GM19463 (cell line): ENCODE measurements at regions not wholly inside any gene's neighbourhood (a gene's known extent, or its start where the extent isn't known, plus 50 kb on each side); places are given as distances from the start of the nearest gene placed in this dataset.
A peak's percentile ranks its signal among the peaks of the same experiment; 100 is the strongest.

Experiments used
- ATAC-seq: cut with Tn5 transposase; IDR thresholded peaks from one replicate; pipeline ENCODE4 v1.9.1; 2021; ENCODE audit warnings: mild to moderate bottlenecking, moderate library complexity; ENCODE audit not compliant: unreplicated experiment

GRCh38 chr5:44868541-44868940 is 59.8 kb downstream of the MRPS30 start:
- ATAC-seq, result no peak

- no peak for ATAC-seq
Measured at GRCh38 chr5:44869928-44870327, 61.2 kb downstream of the MRPS30 start.

DNA sequence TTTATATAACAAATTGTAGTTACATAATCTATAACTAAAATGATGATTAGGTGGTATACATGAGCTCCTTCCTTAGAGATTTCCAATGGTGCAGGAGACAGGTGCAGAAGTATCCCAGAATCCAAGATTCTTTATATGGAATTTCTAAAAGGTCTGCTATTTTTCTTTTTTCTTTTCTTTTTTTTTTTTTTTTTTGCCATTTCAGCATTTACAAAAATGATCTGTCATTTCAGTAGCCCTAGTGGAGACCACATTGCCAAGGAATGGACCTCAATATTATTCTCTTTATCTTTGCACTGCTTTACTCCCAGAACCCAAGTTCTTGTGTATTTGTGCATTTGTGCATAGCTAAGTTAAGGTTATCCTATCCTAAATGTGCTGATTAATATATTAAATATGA is 61.7 kb downstream of the MRPS30 start:
- no peak for ATAC-seq

DNA sequence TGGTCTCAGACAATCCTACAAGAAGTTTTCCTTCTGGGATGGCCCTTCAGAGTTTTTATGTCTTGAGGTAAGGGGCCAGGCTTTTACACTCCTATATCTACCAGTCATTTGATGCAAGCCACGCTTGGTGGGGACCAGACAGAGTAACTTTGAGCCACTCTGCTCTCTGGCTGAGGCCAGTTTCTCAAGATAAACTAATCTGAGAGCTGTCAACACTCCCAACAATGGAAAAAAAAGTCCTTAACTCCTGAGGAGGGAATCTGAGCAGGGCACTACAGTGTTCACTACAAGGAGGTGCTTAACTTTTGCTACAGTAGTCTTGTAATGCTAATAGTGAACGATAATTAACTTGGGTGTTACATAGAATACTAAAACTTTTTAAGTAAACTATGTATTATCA is 62.7 kb downstream of the MRPS30 start:
- no peak for ATAC-seq

GRCh38 chr5:44875661-44876605 is 67.2 kb downstream of the MRPS30 start:
- ATAC-seq, result peak; percentile 98

- ATAC-seq, result no peak
Measured at GRCh38 chr5:44881266-44881665, 72.5 kb downstream of the MRPS30 start.

- ATAC-seq, result no peak
Measured at GRCh38 chr5:44884036-44884435, 75.3 kb downstream of the MRPS30 start.

DNA sequence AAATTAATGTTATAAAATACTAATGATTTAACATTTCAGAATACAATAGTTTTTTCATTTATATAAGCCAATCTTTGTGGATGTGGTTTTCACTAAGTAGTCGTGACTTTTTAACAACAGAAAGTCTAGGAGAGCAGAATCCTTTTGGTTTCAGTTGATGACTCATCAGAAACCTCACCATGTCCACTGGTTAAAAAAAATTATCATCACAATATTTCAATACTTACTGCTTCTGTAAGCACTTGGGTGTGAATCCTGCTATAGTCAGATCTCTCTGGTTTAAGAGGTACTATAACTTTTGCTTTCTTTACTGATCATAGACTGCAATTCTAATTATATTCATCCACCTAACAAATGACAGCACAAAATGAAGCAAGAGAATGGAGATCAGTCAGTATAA is 77.2 kb downstream of the MRPS30 start:
- peak; percentile 86 for ATAC-seq

DNA sequence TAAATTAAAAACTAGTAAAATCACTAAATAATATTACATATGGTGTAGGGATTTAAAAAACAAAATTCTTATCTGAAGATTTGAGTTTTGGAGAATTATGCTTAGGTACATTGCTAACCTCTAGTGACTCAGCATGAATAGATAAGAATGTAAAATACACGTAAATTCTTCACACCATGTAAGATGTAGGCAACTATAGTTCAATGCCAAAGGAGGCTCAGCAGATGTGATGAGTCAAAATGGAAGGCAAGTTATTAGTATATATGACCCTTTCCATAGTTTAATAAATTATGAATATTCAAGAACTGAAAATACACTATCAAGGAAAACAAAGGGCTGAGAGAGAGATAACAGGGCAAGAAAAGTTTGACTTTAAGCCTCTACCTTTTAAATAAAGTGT is 79.0 kb downstream of the MRPS30 start:
- ATAC-seq, result peak; percentile 56

DNA sequence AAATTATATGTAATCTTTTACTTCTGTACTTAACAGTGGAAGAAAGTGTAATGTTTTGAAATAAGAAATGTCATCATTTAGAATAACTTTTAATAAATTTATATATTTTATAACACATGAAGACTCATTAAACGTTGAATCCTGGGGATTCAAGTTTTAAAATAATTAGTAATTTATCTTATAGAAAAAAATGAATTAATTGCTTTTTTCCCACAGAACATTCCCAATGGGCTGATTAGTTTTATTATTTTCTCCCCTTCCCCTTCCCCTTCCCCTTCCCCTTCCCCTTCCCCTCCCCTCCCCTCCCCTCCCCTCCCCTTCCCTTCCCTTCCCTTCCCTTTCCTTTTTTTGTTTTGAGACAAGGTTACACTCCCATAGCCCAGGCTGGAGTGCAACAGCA is 79.7 kb downstream of the MRPS30 start:
- no peak for ATAC-seq

DNA sequence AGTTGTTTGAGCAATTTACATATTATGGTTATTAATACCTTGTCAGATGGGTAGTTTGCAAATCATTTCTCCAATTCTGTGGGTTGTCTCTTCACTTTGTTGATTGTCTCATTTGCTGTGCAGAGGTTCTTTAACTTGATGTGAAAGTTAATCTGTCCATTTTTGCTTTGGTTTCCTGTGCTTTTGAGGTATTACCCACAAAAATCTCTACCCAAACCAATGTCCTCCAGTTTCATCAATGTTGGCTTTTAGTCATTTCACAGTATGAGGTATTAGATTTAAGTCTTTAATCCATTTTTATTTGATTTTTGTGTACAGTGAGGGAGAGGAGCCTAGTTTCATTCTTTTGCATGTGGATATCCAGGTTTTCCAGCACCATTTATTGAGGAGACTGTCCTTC is 82.4 kb downstream of the MRPS30 start:
- no peak for ATAC-seq

GRCh38 chr5:44900273-44900954 is 91.7 kb downstream of the MRPS30 start:
- ATAC-seq, result no peak

DNA sequence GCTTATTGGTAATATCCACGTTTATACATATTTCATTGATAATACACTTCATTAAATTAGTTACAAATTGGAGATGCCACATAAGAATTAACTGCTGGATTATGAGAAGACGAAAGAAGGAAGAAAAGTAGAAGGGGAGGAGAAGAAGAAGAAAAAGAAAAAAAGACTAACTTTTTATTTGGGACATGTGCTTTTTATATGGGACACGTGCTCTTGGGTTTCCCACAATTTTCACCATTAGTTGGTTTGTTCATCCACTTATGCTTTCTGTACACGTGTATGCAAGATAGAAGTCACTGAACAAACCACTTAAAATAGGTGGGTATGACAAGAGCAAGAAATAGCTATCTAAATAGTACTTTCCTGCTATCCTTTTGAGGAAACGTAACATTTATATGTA is 98.6 kb downstream of the MRPS30 start:
- no peak for ATAC-seq

GRCh38 chr5:44909004-44909403 is 100.3 kb downstream of the MRPS30 start:
- no peak for ATAC-seq

- ATAC-seq, result no peak
Measured at GRCh38 chr5:44911501-44911900, 102.8 kb downstream of the MRPS30 start.

GRCh38 chr5:44914221-44914620 is 105.5 kb downstream of the MRPS30 start:
- ATAC-seq, result no peak

DNA sequence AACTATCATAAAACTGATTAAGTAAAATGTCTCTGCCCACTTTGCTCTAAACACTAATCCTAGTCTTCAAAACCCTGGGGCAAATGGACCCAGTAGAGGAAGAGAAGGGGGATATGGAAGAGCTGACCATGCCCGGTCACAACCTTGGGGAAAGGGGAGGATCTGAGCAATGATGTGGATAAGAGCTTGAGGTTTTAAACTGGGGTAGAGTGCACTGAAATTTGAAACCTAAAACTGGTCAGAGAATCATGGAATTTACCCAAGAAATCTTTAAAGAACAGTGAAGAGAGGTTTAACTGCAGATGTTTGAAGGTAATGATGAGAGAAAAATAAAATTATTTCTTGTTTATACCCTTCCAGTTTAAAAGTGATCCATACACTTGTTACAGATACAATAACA is 110.8 kb downstream of the MRPS30 start:
- no peak for ATAC-seq

DNA sequence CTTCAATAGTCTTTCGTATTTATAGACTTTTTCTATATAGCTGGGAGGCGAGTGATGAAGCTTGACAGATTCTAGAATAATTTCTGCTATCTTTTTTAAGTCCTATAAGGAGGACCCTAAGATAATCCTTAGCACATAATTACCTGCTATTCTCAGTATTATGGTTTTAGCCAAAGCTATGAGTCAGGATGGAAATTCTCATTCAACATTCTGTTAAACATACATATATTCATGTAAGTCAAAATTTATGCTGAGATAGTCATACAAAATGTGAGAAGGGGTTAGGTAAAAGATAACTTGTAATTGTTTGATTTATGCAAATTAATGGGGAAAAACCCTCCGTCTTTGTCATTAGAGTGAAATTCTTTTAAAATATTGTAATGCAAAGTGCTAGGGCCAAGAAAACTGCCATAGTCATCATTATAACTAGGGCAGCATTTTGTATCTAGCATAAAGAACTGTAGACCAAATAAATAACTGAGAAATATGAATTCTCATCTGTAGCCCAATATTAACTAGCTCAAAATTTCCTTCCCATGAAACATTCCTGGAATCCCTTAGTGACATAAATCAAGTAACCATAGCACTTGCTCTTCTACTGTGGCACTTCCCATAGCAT is 118.5 kb downstream of the MRPS30 start:
- no peak for ATAC-seq

DNA sequence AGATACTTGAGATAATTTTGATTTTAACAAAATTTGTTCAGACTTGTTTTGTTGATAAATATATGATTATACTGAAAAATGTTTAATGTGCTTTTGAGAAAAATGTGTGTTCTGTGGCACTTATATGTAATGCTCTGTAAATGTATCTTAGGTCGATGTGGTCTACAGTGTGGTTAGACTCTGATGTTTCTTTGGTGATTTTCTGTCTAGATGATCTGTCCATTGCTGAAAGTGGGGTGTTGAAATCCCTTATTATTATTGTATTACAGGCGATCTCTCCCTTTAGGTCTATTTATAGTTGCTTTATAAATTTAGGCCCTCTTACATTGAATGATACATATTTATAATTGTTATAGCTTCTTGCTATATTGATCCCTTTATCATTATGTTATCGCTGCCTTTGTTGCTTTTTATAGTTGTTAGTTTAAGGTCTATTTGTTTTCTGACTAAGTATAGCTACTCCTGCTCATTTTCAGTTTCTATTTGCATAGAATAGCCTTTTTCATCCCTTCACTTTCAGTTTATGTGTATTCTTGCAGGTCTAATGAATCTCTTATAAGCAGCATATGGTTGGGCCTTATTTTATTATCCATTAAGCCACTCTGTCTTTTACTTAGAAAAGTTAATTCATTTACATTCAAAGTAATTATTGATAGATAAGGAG is 124.3 kb downstream of the MRPS30 start:
- peak; percentile 97 for ATAC-seq

GRCh38 chr5:44933686-44934085 is 124.9 kb downstream of the MRPS30 start:
- ATAC-seq, result peak; percentile 6

- no peak for ATAC-seq
Measured at GRCh38 chr5:44935262-44935661, 126.5 kb downstream of the MRPS30 start.
